ENCODE measurements at regions not wholly inside any gene's neighbourhood (a gene's known extent, or its start where the extent isn't known, plus 50 kb on each side); places are given as distances from the start of the nearest gene placed in this dataset.

- H3K27ac Mint-ChIP-seq = no peak overlapping the region
- no peaks in the 10 kb centered on the region for H3K9me3 Mint-ChIP-seq
- ChIA-PET POLR2A (no interaction called here), CTCF (no interaction called here)
- no peaks in the 10 kb centered on the region for H3K36me3 Mint-ChIP-seq (ENCODE audit: low read depth)
- no peaks in the 10 kb centered on the region for H3K4me1 Mint-ChIP-seq
- no peak overlapping the region for H3K4me3 Mint-ChIP-seq
- intact Hi-C loops (cut with micrococcal nuclease) = no loop called here
- H3K27me3 Mint-ChIP-seq = no peaks in the 10 kb centered on the region
- ATAC-seq (ENCODE audit: low read depth) (no peak), DNase-seq (no peak)
- TF ChIP-seq, protein P1, sequence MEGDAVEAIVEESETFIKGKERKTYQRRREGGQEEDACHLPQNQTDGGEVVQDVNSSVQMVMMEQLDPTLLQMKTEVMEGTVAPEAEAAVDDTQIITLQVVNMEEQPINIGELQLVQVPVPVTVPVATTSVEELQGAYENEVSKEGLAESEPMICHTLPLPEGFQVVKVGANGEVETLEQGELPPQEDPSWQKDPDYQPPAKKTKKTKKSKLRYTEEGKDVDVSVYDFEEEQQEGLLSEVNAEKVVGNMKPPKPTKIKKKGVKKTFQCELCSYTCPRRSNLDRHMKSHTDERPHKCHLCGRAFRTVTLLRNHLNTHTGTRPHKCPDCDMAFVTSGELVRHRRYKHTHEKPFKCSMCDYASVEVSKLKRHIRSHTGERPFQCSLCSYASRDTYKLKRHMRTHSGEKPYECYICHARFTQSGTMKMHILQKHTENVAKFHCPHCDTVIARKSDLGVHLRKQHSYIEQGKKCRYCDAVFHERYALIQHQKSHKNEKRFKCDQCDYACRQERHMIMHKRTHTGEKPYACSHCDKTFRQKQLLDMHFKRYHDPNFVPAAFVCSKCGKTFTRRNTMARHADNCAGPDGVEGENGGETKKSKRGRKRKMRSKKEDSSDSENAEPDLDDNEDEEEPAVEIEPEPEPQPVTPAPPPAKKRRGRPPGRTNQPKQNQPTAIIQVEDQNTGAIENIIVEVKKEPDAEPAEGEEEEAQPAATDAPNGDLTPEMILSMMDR (IDR thresholded peaks at IDR 0.05) = no peak
These were observed 898.8 kb downstream of the ANKRD7 start for GRCh38 chr7:119123326-119123725.

GRCh38 chr7:119127706-119128105 lies 903.2 kb downstream of the ANKRD7 start:
- H3K9me3 Mint-ChIP-seq = no peaks in the 10 kb centered on the region
- ATAC-seq (ENCODE audit: low read depth) (no peak), DNase-seq (no peak)
- H3K4me1 Mint-ChIP-seq = no peaks in the 10 kb centered on the region
- no peak overlapping the region for H3K4me3 Mint-ChIP-seq
- ChIA-PET CTCF (no interaction called here), POLR2A (no interaction called here)
- intact Hi-C loops (cut with micrococcal nuclease) = no loop called here
- no peak overlapping the region for H3K27ac Mint-ChIP-seq
- H3K36me3 Mint-ChIP-seq (ENCODE audit: low read depth) = no peaks in the 10 kb centered on the region
- TF ChIP-seq, protein P1 (IDR thresholded peaks at IDR 0.05) = no peak
- H3K27me3 Mint-ChIP-seq = no peaks in the 10 kb centered on the region

GRCh38 chr7:119132436-119132835 lies 907.9 kb downstream of the ANKRD7 start:
- intact Hi-C loops (cut with micrococcal nuclease) = no loop called here
- TF ChIP-seq, protein P1 (IDR thresholded peaks at IDR 0.05) = no peak
- Mint-ChIP-seq H3K9me3 (no peaks in the 10 kb centered on the region), H3K27ac (no peak overlapping the region), H3K27me3 (no peaks in the 10 kb centered on the region), H3K36me3 (ENCODE audit: low read depth) (no peaks in the 10 kb centered on the region), H3K4me1 (no peaks in the 10 kb centered on the region), H3K4me3 (no peak overlapping the region)
- CTCF ChIA-PET = no interaction called here
- POLR2A ChIA-PET = no interaction called here
- ATAC-seq (ENCODE audit: low read depth) (no peak), DNase-seq (no peak)

GRCh38 chr7:119167431-119167830 lies 942.9 kb downstream of the ANKRD7 start:
- H3K9me3 Mint-ChIP-seq = peaks cover 23% of the 10 kb centered on the region
- CTCF ChIA-PET = no interaction called here
- intact Hi-C loops (cut with micrococcal nuclease) = no loop called here
- no peak for ATAC-seq (ENCODE audit: low read depth)
- no peak overlapping the region for H3K4me3 Mint-ChIP-seq
- POLR2A ChIA-PET = no interaction called here
- H3K36me3 Mint-ChIP-seq (ENCODE audit: low read depth) = no peaks in the 10 kb centered on the region
- TF ChIP-seq, protein P1 (IDR thresholded peaks at IDR 0.05) = no peak
- H3K27me3 Mint-ChIP-seq = no peaks in the 10 kb centered on the region
- H3K27ac Mint-ChIP-seq = no peak overlapping the region
- no peak for DNase-seq
- no peaks in the 10 kb centered on the region for H3K4me1 Mint-ChIP-seq

- Mint-ChIP-seq H3K4me1 (no peaks in the 10 kb centered on the region), H3K9me3 (peaks cover 8% of the 10 kb centered on the region), H3K27me3 (no peaks in the 10 kb centered on the region), H3K27ac (no peak overlapping the region), H3K36me3 (ENCODE audit: low read depth) (no peaks in the 10 kb centered on the region), H3K4me3 (no peak overlapping the region)
- intact Hi-C loops (cut with micrococcal nuclease) = no loop called here
- DNase-seq (no peak), ATAC-seq (ENCODE audit: low read depth) (no peak)
- ChIA-PET POLR2A (no interaction called here), CTCF (no interaction called here)
- TF ChIP-seq, protein P1 (IDR thresholded peaks at IDR 0.05) = no peak
These were observed 947.5 kb downstream of the ANKRD7 start for GRCh38 chr7:119172043-119172442.
